ENCODE measurements at regions not wholly inside any gene's neighbourhood (a gene's known extent, or its start where the extent isn't known, plus 50 kb on each side); places are given as distances from the start of the nearest gene placed in this dataset.

DNA sequence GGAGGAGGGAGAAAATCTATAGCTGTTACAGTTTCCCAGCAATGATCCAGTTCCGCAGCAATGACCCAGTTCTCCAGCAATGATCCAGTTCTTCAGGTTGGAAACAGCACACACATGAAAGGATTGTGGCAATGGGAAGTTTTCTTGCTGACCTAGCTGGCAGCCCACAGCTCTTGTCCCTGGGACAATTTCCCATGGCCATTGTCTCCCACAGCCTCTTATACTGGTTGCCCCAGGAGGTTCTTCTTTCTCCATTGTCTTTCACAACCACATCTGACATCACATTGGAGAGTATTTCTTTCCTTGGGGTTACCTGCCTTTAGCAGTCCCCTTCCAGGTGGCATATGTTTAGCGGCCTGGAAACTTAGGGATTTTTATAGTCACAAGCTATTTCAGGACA lies 209.8 kb upstream of the PLEKHG7 start:
- DNase-seq (ENCODE audit: low read depth) = no peak

DNA sequence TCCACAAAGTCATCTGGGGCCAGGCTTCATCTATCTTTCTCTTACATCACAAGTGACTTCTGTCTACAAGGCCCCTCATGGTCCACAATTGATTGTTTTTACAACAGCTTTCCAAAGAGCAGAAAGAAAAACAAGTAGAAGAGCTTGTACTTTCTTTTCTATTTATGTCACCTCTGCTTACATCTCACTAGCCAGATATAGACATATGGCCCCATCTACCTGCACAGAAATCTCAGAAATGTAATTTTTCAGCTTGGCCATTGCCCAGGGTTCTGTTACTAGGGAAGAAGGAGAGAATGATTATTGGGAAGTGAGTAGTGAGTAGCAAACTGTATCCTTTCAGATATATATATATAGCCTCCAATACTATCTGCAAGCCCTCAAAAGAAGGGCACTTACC lies 210.5 kb upstream of the PLEKHG7 start:
- no peak for DNase-seq (ENCODE audit: low read depth)

DNA sequence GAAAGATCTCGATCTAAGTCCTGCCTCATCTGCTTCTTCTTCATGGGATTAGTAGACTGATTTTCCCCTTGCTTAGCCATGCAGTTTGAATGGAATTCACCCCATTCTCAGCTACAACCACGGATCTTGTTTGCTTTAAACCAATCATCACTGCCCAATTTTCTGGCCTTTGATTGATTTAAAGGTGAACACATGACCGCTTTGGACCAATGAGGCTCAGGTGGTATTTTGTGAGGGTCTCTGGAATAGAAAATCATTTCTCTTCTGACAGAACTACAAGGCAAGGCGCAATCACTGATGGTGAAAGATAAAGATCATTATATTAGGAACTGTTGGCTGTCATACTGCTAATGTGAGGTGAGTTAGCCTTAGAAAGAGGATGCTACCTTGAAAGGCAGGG lies 213.0 kb upstream of the PLEKHG7 start:
- no peak for DNase-seq (ENCODE audit: low read depth)

DNA sequence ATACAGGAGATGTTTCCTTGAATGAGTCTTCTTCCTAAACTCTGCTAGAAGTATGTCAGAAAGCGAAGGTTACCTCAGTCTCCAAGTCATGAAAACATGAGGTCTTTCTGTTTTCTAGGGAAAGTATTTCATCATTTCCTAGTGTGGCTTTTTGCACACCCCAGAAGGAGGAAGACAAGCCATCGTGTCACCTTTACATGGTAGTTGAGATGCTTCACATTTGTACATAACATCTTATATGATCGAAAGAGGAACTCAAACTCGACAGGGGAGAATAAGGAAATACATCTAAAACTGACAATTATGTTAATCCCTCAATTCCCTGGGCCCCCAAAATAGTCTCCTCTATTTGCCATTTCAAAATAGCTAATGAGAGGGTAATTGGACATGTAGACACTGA lies 214.1 kb upstream of the PLEKHG7 start:
- DNase-seq (ENCODE audit: low read depth) = no peak

DNA sequence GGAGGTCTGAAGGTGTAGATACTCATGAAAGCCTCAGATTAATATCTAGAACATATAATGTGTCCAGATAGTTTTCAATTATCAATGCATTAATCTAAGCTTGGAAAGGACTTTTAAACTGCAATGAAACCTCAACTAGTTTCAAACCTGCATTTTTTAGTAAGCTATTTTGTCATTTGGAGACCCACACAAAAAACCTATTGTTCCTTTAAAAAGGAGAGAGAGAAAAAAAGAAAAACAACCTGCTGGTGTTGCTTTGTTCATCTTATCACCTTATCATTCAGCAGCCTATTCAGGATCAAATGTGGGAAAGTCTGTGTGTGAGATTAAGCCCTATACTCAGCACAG lies 215.7 kb upstream of the PLEKHG7 start:
- DNase-seq (ENCODE audit: low read depth) = no peak

DNA sequence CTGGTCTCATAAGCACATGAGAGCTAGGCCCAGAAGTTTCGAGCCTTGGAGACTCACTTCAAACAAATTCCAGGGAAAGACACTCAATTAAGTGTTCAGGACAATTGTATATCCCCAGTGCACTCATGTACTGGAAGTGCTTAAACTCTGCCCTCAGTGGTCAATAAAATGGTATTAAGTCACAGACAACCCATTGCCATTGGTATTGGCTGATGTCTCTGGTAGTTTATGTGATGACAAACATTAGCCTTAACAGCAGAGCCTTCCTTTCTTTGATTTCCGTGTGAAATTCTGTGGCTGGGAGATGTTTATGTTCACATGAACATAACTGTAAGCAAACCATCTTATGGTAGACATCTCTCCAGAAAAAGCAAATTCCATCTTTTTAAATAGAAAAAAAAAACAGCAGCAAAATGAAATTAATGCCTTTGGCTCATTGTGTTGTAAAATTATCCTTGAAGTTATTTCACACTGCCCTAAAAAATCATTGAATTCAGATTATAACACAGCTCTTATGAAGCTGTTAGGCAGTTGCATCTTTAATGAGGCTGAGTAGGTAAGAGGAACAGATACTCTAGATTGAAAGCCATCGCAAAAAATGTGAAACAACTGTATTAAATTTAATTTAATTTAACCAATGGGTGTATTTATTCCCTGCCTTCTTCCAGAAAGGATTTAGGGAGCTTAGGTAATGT lies 216.2 kb upstream of the PLEKHG7 start:
- no peak for DNase-seq (ENCODE audit: low read depth)

DNA sequence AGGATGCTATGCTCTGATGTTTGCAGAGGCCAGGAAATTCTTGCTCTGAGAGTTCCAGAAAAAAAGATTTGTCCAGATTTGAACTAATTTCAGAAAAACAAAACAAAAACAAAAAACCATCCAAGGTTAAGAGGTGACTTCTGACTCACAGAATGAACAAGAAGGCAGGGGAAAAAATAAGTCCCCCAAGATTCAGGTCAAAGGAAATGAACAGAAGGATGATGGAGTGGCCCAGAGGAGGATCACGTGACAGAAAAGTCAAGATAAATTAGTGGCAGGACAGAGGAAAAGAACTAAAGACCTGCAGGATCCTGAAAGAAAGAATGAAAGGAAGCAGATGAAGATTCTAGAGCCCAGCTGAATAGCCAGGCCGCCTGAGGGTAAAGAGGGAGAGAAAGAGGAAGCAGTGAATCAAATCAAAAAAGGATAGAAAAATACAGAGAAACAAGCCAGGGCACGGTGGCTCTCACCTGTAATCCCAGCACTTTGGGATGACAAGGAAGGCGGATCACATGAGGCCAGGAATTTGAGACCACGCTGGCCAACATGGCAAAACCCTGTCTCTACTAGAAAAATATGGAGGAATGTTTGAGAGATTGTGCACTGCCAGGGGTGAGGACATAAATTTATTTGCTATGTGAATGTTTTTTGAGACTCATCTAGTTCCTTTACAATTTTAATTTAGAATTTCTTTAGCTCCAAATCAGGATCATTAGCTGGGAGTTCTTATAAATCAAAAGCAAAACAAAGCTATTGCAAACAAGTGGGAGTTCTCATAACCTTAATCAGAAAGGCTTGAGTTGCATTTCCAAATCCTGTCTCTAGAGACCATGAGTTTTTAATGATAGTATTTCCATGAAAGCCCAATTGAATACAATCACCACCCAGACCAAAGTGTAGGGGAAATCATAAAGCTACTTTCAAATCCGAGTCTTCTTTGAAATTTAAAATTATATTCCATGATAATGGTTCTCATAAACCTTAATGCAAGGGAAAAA lies 217.1 kb upstream of the PLEKHG7 start:
- no peak for DNase-seq (ENCODE audit: low read depth)

DNA sequence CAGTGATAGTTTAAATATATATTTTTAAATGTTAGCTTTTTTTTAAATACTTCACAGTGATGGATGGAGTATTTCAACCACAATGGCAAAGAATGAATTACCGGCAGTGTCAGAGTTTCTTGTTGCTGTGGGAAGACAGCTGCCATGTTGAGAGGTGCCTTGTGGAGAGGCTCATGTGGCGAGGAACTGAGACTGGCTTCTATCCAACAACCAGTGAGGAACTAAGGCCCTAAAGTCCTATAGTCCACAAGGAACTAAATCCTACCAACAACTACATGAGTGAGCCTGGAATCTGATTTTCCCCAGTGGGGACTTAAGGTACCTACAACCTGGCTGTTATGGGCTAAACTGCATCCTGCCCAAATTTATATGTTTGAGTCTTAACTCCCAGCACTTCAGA lies 220.2 kb upstream of the PLEKHG7 start:
- DNase-seq (ENCODE audit: low read depth) = no peak

DNA sequence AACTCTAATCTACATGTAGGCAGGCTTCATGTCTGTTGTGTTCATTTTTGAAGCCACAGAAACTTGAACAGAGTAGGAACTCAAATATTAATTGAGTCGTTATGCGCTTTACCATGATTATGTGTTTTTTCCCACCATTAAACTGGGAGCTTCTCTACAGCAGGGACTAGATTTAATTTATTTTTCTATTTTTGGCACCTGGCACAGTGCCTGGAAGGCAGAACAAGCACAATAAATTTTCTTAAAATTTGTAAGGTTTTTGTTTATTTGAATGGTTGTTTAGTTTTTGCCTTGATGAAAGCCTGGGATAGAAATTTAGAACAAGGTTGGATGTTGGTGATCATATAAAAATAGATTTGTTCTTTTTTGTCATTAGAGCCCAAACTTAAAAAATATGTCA lies 221.7 kb upstream of the PLEKHG7 start:
- no peak for DNase-seq (ENCODE audit: low read depth)

DNA sequence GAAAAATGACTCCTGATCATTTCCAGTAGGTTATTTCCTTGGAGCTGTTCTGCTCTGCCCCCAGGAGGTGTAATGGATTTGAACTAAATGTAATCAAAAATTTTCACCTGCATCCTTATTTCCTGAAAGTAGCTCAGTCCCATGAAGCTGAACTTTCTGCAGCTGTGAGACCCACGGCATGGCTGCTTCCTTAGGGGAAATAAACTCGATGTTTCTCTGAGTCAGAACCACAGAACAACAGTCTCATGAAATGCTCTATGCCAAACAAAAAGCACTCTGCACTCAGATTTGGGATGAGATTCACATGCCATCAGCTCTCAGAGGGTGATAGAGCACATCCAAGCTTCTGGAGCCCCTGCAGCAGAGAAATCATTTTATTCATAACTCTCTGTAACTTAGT lies 224.1 kb upstream of the PLEKHG7 start:
- DNase-seq (ENCODE audit: low read depth) = no peak

DNA sequence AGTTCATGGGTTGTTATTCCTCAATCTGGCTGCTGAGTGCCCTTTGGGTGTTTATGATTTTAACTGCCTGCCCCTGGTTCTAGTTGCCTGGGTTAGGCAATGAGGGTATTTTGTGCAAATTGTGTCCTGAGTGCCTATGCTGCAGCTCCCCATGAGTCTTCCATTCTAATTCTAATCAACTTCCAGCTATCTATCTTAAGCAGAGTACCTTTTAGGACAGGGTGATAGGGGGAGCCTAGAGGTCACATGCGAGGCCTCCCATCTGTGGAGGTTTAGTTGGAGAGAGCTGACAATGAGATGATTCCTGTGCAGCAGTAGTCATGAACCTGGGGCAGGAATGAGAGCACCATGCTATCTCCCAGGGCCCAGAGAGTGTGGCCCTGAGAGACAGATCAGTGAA lies 225.9 kb upstream of the PLEKHG7 start:
- no peak for DNase-seq (ENCODE audit: low read depth)

DNA sequence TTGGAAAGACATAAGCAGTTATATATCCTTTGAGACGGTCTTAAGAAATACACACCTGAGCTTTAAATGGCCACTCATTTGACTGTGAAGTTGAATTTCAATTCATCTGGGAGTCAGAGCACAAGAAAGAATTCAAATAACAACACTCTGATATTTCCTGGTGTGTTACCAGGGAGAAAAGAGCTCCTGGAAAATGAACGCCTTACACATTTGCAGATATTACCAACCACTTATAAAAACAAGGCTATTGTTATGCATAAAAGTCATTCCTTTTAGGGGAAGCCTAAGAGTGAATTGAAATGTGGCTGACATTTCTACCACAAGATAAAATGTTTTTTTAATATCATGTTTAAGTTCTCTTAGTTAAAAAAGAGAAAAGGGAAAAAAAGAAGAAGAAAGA lies 229.2 kb upstream of the PLEKHG7 start:
- no peak for DNase-seq (ENCODE audit: low read depth)

DNA sequence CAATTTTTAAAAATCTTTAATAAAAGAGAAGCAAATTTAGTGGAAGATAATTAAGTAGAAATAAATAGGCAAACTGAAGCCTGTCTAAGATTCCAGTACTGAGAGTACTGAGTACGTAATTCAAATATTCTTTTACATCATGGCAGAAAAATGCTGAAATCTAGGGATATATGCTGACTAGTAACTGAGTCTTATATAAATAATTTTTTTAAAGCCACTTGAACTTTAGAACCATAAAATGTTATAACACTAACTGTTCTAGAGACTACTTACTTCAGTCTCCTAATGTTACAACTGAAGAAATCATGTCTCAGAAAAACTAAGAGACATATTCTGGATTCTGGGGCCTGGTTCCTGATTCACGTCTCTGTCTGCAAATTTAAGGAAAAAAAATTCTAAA lies 230.6 kb upstream of the PLEKHG7 start:
- DNase-seq (ENCODE audit: low read depth) = no peak

DNA sequence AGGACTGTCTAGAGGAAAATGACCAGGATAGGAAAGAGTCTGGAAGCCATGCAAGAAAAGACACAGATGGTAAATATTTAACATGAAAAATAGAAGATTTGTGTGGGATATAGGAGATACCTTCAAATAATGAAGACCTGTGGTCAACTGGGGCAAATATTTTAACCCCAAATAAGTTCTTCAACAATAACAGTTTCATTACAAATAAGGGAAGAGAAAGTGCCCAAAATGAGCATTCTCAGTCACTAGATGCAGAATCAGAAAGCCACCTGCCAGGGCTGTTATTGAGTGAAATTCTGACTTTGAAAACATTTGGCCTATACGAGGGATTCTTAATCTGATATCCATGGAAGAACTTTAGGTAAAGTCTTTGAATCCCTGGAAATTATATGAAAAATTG lies 231.2 kb upstream of the PLEKHG7 start:
- DNase-seq (ENCODE audit: low read depth) = no peak

DNA sequence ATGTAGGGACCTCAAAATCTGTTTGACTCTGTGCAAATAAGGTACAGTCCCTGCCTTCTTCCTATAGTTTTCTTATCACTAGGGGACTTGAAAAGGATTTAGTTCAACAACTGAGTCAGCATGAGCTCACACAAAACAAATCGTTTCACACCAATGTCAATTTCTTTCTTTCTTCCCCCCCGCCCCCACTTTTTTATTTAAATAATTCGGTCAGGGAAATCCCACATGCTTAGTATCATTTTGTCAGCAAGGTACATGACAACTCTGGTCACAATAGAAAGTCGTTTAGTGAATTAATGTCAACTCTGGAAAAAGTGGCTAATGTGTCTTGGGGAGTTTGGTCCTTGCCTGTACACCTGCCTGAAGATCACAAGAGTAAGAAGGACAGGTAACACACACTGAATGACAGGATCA lies 232.2 kb upstream of the PLEKHG7 start:
- no peak for DNase-seq (ENCODE audit: low read depth)

DNA sequence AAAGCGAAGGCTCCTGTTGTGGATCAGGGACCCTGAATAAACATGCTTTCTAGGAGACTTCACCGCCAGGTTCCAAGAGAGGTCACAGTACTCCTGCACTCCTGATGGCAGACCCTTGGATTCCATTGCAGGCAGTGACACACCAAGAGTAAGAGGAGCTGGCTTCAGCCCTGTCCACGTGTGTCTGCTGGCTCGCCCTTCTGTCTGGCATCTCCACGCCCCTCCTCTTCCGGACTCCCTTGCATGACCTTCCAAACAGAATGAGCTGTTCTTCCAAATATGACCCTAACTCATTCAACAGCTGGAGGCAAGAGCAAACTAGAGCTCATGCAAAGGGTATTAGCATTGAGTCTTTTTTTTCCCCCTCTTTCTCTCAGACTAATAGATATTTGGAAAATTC lies 233.0 kb upstream of the PLEKHG7 start:
- DNase-seq (ENCODE audit: low read depth) = no peak

DNA sequence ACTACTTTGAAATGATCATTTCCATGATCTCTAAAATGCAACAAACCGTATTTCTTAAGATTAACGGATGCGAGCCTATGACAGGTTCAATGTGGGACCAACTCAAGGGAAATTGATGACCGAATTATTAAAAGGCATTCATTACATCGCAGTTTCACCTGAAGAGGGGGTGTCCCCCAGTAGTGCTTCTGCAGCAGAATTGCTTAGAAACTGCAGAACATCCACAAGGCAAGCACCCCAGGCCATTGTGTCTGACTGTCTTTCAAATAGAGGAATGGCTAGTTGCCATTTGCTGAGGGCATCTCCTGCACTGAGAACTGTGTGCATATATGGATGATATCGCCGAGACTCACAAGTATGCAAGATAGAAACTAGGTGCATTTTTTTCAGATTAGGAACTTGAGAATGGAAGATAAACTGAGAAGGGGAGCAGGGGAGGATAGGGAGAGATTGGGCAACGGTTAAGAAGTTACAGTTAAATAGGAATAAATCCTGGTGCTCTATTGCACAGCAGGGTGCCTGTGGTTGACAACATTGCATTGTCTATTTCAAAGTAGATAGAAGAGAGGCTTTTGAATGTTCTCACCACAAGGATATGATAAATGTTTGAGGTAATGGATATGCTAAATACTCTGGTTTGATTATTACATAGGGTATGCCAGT lies 234.3 kb upstream of the PLEKHG7 start:
- DNase-seq (ENCODE audit: low read depth) = no peak

DNA sequence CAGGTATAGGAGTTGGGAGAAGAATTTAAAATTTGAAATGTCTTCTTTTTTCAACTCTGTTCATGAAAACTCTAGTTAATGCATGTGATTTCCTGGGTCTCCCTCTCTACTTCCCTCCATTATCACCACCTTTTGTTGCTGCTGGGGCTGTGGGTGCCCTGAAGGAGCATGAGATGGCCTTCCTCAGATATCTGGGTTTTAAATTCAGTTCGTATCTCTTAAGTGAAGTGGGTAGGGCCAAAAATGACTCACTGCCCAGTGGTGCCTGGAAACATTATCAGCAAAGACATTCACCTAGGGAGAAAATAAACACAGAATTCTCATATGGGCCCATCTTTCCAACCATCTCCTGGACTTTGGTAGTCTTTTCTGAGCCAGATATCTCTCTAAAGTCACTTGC lies 234.9 kb upstream of the PLEKHG7 start:
- DNase-seq (ENCODE audit: low read depth) = no peak

DNA sequence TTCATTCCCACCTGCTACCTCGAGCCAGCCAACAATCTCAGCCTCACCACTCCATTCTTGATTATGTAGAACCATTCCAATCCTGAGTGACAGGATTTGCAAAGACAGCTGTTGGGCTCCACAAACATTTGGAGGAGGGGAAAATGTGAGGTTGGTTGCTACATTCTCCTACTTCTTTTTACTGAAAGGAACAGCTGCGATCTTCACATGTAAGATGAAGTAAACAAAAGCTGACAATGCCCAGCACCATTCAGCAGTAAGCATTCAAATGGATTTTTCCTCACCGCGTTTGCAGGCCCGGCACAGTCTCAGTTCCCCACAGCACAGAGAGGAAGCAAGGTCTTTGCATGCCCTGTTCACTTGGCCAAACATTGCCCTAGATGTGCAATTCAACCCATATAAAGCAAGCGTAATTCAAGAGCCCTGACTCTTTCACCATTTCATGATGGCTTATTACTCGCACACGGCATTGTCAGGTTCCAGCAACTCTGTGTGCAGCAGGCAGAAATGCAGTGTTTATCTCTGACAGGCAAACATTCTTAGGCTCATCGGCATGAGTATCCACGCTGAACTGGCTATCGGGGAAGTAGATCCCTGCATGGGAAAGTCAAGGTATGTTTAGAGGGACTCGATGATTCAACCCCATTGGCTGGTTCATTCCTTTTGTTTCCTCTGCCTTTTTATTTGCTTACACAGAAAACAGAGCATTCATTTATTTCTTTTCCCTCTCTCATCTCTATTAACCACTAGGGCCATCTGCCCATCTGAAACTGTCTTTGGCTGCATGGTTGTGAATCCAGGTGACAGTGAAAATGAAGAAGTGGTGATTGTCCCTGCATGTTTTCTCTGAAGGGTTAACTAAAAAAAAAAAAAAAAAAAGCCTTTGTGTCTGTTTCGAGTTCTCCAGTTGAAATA lies 236.1 kb upstream of the PLEKHG7 start:
- no peak for DNase-seq (ENCODE audit: low read depth)

DNA sequence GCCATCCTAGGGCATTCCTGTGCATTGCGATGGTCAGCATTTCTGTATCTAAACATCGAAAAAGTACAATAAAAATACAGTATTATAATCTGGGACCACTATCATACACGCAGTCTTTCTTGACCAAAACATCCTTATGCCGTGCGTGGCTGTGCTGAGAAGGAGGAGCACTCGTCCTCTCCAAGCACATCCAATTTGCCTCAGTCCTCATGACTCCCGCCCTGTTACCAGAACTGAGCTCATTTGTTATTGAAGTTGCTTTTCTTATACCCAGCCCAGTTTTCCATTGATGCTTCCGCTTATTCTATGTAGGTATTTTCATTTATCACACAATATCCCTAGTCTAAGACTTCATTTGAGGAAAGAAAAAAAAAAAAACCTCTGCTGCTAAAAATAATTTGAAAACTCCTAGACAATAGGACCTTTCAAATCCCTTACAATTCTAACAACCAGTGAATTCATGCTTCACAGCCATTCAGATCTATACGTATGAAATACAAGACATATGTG lies 236.9 kb upstream of the PLEKHG7 start:
- no peak for DNase-seq (ENCODE audit: low read depth)

DNA sequence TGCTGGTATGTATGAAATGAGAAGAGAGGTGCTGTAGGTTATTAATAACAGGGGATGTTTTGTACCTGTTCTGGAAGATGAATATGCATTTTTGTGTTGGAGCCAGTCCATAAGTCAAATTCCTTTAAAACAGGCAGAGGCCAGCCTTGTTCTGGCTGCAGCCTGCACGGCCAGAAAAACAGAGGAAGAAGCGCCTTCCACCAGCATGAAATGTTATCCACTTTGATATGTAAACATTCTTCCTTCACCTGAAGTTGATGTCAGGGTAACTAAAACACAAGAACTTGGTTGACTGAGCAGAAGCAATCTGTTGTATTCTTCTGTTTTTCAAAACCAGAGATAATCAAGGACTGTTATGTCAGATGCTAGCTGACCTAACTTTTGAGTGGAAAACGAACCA lies 237.9 kb upstream of the PLEKHG7 start:
- DNase-seq (ENCODE audit: low read depth) = no peak

DNA sequence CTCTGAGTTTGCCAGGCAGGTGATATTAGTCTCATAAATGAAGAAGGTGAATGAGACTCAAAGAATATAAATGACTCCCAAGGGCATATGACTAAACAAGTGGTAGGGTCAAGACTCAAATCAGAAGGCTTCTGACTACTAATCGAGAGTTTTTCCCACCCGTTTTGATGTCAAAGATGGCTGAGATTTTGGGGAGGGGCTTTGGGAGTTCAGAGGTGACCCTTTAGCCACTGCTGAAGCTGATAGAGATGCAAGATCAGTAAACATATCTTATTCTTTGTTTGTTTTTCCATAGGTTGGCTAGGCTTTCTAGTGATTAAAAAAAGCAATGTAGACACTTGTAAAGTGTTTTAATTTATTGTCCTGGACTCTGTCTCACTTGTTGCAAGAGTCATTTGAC lies 239.6 kb upstream of the PLEKHG7 start:
- no peak for DNase-seq (ENCODE audit: low read depth)

Data from activated T-cell treated with anti-CD3 and anti-CD28 coated beads for 48 hours (primary cell).